ENCODE measurements at regions not wholly inside any gene's neighbourhood (a gene's known extent, or its start where the extent isn't known, plus 50 kb on each side); places are given as distances from the start of the nearest gene placed in this dataset.
"Not testable (repeated sequence)": the region's sequence is repeated elsewhere in the genome, so short reads cannot be mapped to it uniquely, and the experiment has no call there.

DNA sequence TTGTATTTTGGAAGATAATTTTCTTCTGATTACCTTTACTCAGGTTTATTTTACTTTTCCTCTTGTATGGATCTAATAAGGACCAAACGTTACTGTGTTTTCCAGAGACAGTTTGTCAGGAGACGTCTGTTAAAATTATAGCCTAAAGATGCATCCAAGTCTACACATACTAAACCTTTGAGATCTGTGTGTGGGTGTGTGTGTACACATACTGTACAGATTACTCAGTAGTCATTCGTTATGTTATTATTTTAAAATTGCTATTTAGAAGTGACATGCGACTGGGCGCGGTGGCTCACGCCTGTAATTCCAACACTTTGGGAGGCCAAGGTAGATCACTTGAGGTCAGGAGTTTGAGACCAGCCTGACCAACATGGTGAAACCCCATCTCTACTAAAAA, 51.6 kb upstream of the CNTLN start:
- no peak for DNase-seq

- no peak for DNase-seq
These were observed 52.3 kb upstream of the CNTLN start for GRCh38 chr9:17082343-17083064.

DNA sequence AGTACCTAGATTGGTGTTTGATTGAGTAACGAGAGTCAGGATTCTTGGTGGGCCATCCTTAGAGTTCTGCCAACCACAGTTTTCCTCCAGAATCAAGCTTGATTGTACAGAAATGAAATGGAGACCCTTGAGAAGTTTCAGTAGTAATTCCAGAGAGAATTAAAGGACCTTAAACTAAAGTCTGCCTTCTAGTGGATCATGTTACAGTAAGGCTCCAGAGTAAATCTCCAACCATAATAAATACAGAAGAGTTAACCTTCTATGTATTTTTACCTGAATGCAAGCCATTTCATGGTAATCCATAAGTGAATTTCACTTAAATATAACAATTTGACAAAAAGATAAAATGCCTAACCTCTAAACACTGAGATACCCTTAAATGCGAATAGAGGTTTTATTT, 53.0 kb upstream of the CNTLN start:
- no peak for DNase-seq

DNA sequence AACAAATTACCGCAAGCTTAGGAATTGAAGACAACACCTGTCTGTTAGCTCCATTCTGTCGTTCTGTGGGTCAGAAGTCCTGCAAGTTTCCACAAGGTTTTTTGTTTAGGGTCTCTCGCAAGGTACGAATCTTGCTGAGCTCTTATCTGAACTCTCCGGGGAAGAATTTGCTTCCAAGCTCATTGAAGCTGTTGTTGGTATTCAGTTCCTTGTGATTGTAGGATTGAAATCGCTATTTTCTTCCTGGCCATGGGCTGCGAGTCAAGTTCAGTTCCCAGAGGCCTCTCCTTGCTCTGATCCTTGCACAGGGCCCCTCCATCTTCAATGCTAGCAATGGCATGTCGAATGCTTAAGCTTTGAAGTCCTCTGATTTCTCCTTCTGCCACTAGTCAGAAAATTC, 53.5 kb upstream of the CNTLN start:
- DNase-seq, result no peak

DNA sequence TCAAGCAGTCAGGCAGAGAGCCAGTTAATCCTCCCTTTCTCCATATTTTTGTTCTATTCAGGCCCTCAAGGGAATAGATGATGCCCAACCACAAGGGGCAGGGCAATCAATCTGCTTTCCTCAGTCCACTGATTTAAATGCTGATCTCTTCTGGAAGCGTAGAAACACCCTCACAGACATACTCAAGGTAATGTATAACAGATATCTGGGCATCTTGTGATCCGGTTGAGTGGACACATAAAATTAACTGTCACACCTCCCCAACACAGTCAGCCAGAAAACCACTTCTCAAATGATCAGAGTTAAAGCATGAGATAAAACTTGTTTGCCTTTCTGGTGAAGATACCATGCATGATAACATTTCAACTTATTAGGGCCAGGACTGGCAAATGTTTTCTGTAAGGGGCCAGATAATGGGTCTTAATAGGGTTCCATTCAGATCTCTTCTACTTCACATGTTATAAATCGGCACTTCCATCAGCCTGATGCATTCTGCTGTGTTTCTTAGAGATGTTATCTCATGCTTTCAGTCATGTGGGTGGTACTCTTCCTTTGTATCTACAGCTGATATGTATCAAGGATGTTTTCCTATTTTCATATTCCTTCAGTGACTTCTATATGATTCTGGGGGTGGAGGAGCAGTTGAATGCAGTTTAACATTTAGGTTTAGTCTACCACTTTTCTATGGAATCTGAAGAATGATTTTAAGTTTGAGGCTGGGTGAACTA, 58.9 kb upstream of the CNTLN start:
- no peak for DNase-seq

DNA sequence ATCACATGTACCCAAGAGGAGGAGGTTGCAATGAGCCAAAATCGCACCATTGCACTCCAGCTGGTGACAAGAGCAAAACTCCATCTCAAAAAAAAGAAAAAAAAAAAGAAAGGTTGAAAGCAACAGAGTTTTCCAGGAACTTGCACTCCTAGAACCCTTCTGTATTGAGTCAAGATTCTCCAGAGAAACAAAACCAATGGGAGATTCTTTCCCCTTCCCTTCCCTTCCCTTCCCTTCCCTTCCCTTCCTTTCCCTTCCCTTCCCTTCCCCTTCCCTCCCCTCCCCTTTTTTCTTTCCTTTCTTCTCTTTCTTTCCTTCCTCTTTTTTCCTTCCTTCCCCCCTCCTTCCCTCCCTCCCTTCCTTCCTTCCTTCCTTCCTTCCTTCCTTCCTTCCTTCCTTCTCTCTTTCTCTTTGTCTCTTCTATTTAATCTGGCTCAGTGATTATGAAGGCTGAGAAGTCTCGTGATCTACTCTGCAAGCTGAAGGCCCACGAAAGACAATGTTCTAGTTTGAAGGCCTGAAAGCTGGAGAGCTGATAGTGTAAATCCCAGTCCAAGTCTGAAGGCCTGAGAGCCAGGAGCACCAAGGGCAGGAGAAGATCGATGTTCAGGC, 59.6 kb upstream of the CNTLN start:
- DNase-seq, result no peak

- not testable (repeated sequence) for DNase-seq
These were observed 62.3 kb upstream of the CNTLN start for GRCh38 chr9:17072563-17072962.

DNA sequence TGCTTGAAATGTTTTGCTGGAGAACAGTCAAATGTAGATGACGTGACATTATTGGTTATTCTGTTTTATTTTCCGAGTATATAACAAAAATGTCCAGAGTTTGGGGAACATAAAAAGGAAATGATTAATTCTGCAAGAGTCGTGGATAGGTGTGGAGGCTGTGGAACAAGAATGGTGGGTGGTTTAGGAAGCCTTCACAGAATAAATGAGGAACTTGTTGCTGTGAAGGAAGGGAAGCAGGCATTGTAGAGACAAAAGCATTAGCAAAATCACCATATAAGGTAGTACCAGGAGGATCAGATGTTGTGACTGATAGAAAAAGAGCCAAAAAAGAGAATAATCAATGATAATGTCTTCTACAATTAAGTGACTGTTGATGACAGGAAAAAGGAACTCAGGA, 66.2 kb upstream of the CNTLN start:
- DNase-seq, result no peak

GRCh38 chr9:17065062-17065461, 69.8 kb upstream of the CNTLN start:
- DNase-seq, result no peak

- no peak for DNase-seq
These were observed 70.3 kb upstream of the CNTLN start for GRCh38 chr9:17064558-17064957.

DNA sequence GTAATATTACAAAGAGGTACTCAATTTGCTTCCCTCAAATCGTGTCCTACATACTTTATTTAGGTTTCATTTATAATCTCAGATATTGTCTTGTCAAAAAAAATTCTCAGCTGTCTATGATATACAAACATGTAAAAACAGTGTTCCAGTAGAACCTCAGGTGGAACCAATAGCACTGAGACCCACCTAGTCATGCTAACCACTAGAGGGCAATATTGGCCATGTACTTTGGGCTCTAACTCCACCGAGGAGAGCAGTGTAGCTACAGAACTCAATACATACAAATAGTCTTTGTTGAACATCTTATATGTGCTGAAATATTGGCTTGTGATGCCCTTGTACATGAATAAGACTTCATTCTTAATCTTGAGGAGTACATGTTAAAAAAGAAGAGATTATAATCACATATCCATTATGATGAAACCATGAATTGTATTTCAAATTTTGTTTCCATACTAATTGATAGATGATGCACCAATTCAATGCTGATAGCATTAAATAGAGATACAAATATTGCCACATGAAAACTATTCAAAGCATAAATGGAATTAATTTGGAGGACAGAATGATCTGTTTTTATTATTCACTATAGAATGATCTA, 71.2 kb upstream of the CNTLN start:
- peak; percentile 53 for DNase-seq

DNA sequence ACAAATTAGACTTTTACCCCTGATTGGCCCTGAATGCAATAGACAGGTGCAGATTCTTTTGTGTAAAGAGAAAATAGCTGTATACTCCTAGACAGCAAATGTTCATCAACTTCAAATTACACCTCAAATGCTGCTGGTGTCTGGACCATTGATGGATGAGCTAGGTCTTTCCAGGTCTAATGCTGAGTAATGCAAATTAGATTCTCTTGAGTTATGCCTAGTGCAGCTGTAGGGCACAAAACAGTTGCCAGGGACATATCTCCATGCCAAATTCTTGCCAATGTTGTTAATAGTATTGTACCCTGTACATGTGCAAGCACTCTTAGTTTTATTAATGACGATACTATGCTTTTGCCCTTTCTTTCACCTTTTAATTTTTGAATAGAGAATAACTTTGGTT, 72.3 kb upstream of the CNTLN start:
- DNase-seq, result no peak

DNA sequence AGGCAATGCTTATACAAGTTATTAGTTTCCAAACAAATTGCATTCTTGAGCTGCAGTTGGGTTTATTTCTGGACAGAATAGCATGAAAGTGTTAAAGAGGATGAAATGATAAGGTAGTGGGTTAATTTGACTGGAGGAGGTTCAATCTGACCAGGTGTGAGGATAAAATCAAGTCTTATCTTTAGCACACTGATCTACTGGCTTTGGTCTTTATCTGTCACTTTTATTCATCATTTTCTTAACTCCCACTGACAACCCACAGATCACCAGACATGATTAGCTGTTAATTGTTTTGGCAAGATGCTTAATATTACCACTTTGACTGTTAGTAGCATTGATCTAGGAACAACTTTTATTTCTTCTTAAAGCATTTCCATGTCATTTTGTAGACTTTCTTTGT, 74.4 kb upstream of the CNTLN start:
- DNase-seq, result no peak

DNA sequence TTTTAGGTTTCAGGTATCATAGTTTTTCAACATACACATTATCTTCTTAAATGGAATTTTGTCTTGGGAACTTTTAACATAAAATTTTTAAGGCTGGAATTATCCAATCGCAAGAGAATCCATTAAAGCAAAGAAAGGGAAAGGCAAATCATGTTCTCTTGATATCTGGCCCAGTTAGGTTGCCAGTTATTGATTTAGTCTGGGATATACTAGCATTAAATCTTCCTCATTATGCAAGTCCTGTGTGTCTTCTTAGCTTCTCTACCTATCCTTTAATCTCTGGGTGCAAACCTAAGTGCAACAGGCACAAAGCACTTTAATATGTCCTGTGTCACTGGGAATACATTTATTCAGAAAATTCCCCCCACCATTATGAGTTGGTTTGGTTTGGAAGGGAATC, 75.4 kb upstream of the CNTLN start:
- no peak for DNase-seq

GRCh38 chr9:17057729-17058128, 77.1 kb upstream of the CNTLN start:
- DNase-seq, result peak; percentile 12

GRCh38 chr9:17052626-17053025, 82.2 kb upstream of the CNTLN start:
- DNase-seq, result no peak

- DNase-seq, result no peak
These were observed 89.4 kb upstream of the CNTLN start for GRCh38 chr9:17045381-17045940.

GRCh38 chr9:17031546-17031945, 103.3 kb upstream of the CNTLN start:
- DNase-seq, result no peak

- no peak for DNase-seq
These were observed 109.6 kb upstream of the CNTLN start for GRCh38 chr9:17025281-17025680.

GRCh38 chr9:17024129-17024528, 110.7 kb upstream of the CNTLN start:
- DNase-seq, result no peak

DNA sequence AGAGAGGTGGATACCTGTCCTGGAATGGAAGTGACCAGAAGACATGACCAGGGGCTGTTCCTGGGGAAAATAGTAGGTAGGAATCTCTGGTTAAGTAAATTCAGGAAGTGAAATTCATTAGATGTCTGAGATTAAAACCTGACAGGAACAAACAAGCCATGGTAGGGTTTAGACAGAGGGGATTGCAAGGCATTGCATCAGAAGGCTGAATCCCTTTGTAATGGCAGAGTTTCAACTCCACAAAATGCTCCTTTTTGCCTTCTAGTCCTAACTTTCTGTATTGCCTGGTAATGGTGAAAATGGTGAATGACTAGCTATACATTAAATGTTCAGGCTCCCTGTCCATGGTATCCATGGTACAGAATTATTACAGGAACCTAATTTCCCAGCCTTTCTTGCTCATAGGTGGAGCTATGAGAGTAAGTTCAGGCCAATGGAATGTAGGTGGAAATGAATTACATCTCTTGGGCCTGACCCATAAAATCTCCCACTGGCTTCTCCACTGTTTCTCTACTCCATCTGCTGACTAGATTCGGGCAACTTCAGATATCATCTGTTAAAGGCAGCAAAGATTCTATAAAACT, 113.4 kb upstream of the CNTLN start:
- DNase-seq, result no peak

- DNase-seq, result no peak
These were observed 115.4 kb upstream of the CNTLN start for GRCh38 chr9:17019398-17019797.

- no peak for DNase-seq
These were observed 116.2 kb upstream of the CNTLN start for GRCh38 chr9:17018540-17019196.

Data from NCI-H748 treated with DMSO at 0.1 percent for 48 hours (cell line).